ENCODE measurements at regions not wholly inside any gene's neighbourhood (a gene's known extent, or its start where the extent isn't known, plus 50 kb on each side); places are given as distances from the start of the nearest gene placed in this dataset.

GRCh38 chr15:25247407-25248038, 191.3 kb downstream of the UBE3A start:
- no peak for TF ChIP-seq EZH2 (IDR thresholded peaks at IDR 0.05; ENCODE audit: insufficient read depth, poor library complexity, severe bottlenecking)
- TF ChIP-seq EZH2phosphoT487 (IDR thresholded peaks at IDR 0.05; ENCODE audit: insufficient read depth, low read depth), result no peak
